Lower leg skin (tissue), 4 donors: ENCODE measurements at regions not wholly inside any gene's neighbourhood (a gene's known extent, or its start where the extent isn't known, plus 50 kb on each side); places are given as distances from the start of the nearest gene placed in this dataset.

Experiments used
- DNase-seq, 2 donors: peaks; one replicate each; pipeline ENCODE4 v3.0.0-alpha.2; 2019; ENCODE audit warnings: low spot score in 2 of 2
- H3K4me3 ChIP-seq: fragments of 200-600 bp; sonication (generic); 2 replicates; pipeline ENCODE4 v1.5.1; 2017; ENCODE audit warnings: mild to moderate bottlenecking, low read depth; ENCODE audit not compliant: poor library complexity, severe bottlenecking
- POLR2A ChIP-seq, 2 donors: fragments of 450-650 bp; IDR thresholded peaks; one replicate each; pipeline ENCODE4 v1.6.1; 2016 to 2017; ENCODE audit warnings: antibody characterized with exemption in 2 of 2, mild to moderate bottlenecking in 1 of 2, moderate library complexity in 1 of 2
- WGBS, 2 donors: methylation state at CpG; one replicate each; pipeline ENCODE4 v1.1.5; 2018; 5-methylcytosine and 5-hydroxymethylcytosine counted together
- intact Hi-C: fragments of 100-400 bp; cut with DNase I; formaldehyde crosslinking; loops from one replicate; pipeline ENCODE4 v1.15.0; 2023; ENCODE audit warnings: low total_unique reads
- TF ChIP-seq, protein P1 (sequence below), 3 donors: fragments of 450-650 bp; IDR thresholded peaks; one replicate each; pipeline ENCODE4 v1.5.1; 2016; ENCODE audit warnings: antibody characterized with exemption in 3 of 3, mild to moderate bottlenecking in 3 of 3, moderate library complexity in 2 of 3

GRCh38 chr16:66066404-66066803 lies 300.1 kb upstream of the CDH5 start:
- intact Hi-C loops: no loop called here
- no peak for DNase-seq
- WGBS, 2 donors: 77 to 80% methylated on average over 2 of the region's 2 CpGs
- no peak for TF ChIP-seq POLR2A (IDR thresholded peaks at IDR 0.05)
- TF ChIP-seq, protein P1, sequence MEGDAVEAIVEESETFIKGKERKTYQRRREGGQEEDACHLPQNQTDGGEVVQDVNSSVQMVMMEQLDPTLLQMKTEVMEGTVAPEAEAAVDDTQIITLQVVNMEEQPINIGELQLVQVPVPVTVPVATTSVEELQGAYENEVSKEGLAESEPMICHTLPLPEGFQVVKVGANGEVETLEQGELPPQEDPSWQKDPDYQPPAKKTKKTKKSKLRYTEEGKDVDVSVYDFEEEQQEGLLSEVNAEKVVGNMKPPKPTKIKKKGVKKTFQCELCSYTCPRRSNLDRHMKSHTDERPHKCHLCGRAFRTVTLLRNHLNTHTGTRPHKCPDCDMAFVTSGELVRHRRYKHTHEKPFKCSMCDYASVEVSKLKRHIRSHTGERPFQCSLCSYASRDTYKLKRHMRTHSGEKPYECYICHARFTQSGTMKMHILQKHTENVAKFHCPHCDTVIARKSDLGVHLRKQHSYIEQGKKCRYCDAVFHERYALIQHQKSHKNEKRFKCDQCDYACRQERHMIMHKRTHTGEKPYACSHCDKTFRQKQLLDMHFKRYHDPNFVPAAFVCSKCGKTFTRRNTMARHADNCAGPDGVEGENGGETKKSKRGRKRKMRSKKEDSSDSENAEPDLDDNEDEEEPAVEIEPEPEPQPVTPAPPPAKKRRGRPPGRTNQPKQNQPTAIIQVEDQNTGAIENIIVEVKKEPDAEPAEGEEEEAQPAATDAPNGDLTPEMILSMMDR (IDR thresholded peaks at IDR 0.05): no peak
- no peak overlapping the region for H3K4me3 ChIP-seq

DNA sequence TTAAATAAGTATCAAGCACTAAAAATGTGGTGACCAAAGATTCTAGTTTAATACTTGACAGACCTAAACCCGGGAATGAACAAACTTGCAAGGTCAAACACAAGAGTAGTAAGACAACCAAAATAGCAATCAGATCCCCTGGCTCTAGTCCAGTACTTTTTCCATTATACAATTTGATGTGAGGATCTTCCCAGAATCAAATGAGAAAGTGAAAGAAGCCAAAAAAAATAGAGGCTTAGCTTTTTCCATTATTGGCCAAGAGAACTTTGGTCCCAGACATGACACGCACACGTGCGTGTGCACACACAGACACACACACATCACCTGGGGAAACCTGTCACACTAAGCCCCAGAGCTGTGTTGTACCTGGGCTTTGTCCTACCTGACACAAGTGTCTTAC lies 300.6 kb upstream of the CDH5 start:
- intact Hi-C loops: no loop called here

GRCh38 chr16:66064801-66065530 lies 301.5 kb upstream of the CDH5 start:
- whole genome bisulfite sequencing, 2 donors: 26 to 27% methylated on average over 1 of the region's 1 CpG
- intact Hi-C loops: no loop called here
- H3K4me3 ChIP-seq: no peak overlapping the region
- no peak for TF ChIP-seq POLR2A (IDR thresholded peaks at IDR 0.05)
- TF ChIP-seq, protein P1 (IDR thresholded peaks at IDR 0.05): no peak
- no peak for DNase-seq

More for the DNA sequence above, 300.6 kb upstream of the CDH5 start:
- WGBS, 2 donors: 60 to 61% methylated on average over 4 of the region's 4 CpGs
- H3K4me3 ChIP-seq: no peak overlapping the region
- no peak for DNase-seq
- TF ChIP-seq, protein P1 (IDR thresholded peaks at IDR 0.05): no peak
- TF ChIP-seq POLR2A (IDR thresholded peaks at IDR 0.05): no peak

- TF ChIP-seq POLR2A (IDR thresholded peaks at IDR 0.05): no peak
- TF ChIP-seq, protein P1 (IDR thresholded peaks at IDR 0.05): no peak
- DNase-seq: no peak
- 69 to 79% methylated on average over 1 of the region's 1 CpG for WGBS, 2 donors
- intact Hi-C loops: no loop called here
- H3K4me3 ChIP-seq: no peak overlapping the region
Measured at GRCh38 chr16:66058832-66059231, 307.7 kb upstream of the CDH5 start.

- 58 to 65% methylated on average over 8 of the region's 8 CpGs for WGBS, 2 donors
- DNase-seq: no peak
- H3K4me3 ChIP-seq: no peak overlapping the region
- intact Hi-C loops: no loop called here
- TF ChIP-seq POLR2A (IDR thresholded peaks at IDR 0.05): no peak
- TF ChIP-seq, protein P1 (IDR thresholded peaks at IDR 0.05): no peak
Measured at GRCh38 chr16:66058172-66058691, 308.3 kb upstream of the CDH5 start.
